K562 (cell line): ENCODE measurements at regions not wholly inside any gene's neighbourhood (a gene's known extent, or its start where the extent isn't known, plus 50 kb on each side); places are given as distances from the start of the nearest gene placed in this dataset.

Experiments
- ATAC-seq: fragments of 200-7000 bp; cut with Tn5 transposase; 3 replicates; pipeline ENCODE4 v1.9.1; 2020; ENCODE audit warnings: moderate library complexity
- BruUV-seq: library from RNA; stranded (reverse); fragments of 400-500 nt; replicated peaks from 2 replicates; lab custom pipeline; 2021; lab: Mats Ljungman, UMichigan
- CTCF ChIA-PET: fragments of 300-600 bp; formaldehyde crosslinking; extraction: SDS; loops from one replicate; lab custom pipeline; 2021; ENCODE audit warnings: low intra/inter-chr PET ratio; lab: Yijun Ruan, JAX
- POLR2A ChIA-PET: fragments of 300-600, 350-650 bp; sonication (Branson Sonifier 250); formaldehyde crosslinking; extraction: SDS; loops from one replicate; lab custom pipeline; 2021; ENCODE audit warnings: antibody characterized with exemption, inconsistent platforms; lab: Yijun Ruan, JAX
- DNase-seq, 4 experiments: peaks; one replicate each; pipeline versions ENCODE4 v3.0.0 to v3.0.0-alpha.2; 2011 to 2018; ENCODE audit warnings: low spot score in 3 of 4, mixed read lengths in 3 of 4; ENCODE audit errors: extremely low read depth in 1 of 4
- FAIRE-seq: peaks from 2 replicates; lab custom pipeline; 2011; peaks lifted over from hg19 to GRCh38; lab: Jason Lieb, UNC
- H2AFZ ChIP-seq: 2 replicates; pipeline ENCODE4 v1.6.0; 2011; ENCODE audit warnings: low read depth, low read length, control low read depth, inconsistent platforms
- H3K27ac ChIP-seq: fragments of 200-600 bp; 3 replicates; pipeline ENCODE4 v1.8.0; 2011; ENCODE audit warnings: low read depth, mild to moderate bottlenecking, control low read depth, inconsistent platforms, low read length, moderate library complexity, mixed read lengths; ENCODE audit errors: extremely low read depth
- H3K27me3 ChIP-seq, 2 experiments: fragments of 300-600 bp in 1 of 2; 2 replicates in 1 of 2; 3 replicates in 1 of 2; pipeline versions ENCODE4 v1.6.0 to v1.8.0; 2011; ENCODE audit warnings: inconsistent platforms in 2 of 2, low read length in 2 of 2, mild to moderate bottlenecking in 1 of 2, mixed read lengths in 1 of 2, moderate library complexity in 1 of 2; ENCODE audit not compliant: control insufficient read depth in 2 of 2, insufficient read depth in 2 of 2
- H3K36me3 ChIP-seq: fragments of 300-600 bp; 3 replicates; pipeline ENCODE4 v1.8.0; 2011; ENCODE audit warnings: mild to moderate bottlenecking, low read length, inconsistent platforms; ENCODE audit not compliant: control insufficient read depth, insufficient read depth
- H3K4me1 ChIP-seq, 2 experiments: fragments of 200-600 bp in 1 of 2; replicated peaks in 1 of 2; 2 replicates in 1 of 2; 3 replicates in 1 of 2; pipeline versions ENCODE4 v1.5.1 to v1.8.0; 2011; ENCODE audit warnings: inconsistent platforms in 2 of 2, low read length in 2 of 2, mild to moderate bottlenecking in 1 of 2, mixed read lengths in 1 of 2, moderate library complexity in 1 of 2; ENCODE audit not compliant: control insufficient read depth in 2 of 2, insufficient read depth in 2 of 2
- H3K4me2 ChIP-seq: 2 replicates; pipeline ENCODE4 v1.6.1; 2011; ENCODE audit warnings: low read length, control low read depth, inconsistent platforms, mixed read lengths; ENCODE audit not compliant: insufficient read depth
- H3K4me3 ChIP-seq: fragments of 200-600 bp; sonication (generic), shearing (Covaris generic); 2 replicates; pipeline ENCODE4 v1.5.1; 2016; ENCODE audit warnings: control low read depth, inconsistent platforms
- H3K79me2 ChIP-seq: fragments of 200-600 bp; 3 replicates; pipeline ENCODE4 v1.8.0; 2011; ENCODE audit warnings: low read length, inconsistent platforms; ENCODE audit not compliant: control insufficient read depth, insufficient read depth
- H3K9ac ChIP-seq, 2 experiments: 2 replicates each; pipeline versions ENCODE4 v1.6.0 to v1.6.1; 2011; ENCODE audit warnings: low read depth in 2 of 2, low read length in 2 of 2, control low read depth in 1 of 2, inconsistent platforms in 1 of 2, mild to moderate bottlenecking in 1 of 2, mixed read lengths in 1 of 2; ENCODE audit not compliant: insufficient read depth in 1 of 2
- H3K9me1 ChIP-seq: one replicate; pipeline ENCODE4 v1.6.0; 2011; ENCODE audit warnings: inconsistent platforms, mild to moderate bottlenecking, low read length, moderate library complexity; ENCODE audit not compliant: control insufficient read depth, insufficient read depth
- H3K9me3 ChIP-seq: replicated peaks from 2 replicates; pipeline ENCODE4 v1.5.1; 2011; ENCODE audit warnings: low read depth, low read length, inconsistent platforms; ENCODE audit not compliant: control insufficient read depth, insufficient read depth
- H4K20me1 ChIP-seq: replicated peaks from 2 replicates; pipeline ENCODE4 v1.6.1; 2011; ENCODE audit warnings: low read length, inconsistent platforms, mixed read lengths; ENCODE audit not compliant: control insufficient read depth, insufficient read depth
- MEIS2 ChIP-seq: fragments of 450-650 bp; IDR thresholded peaks from 2 replicates; pipeline ENCODE4 v1.6.1; 2014; ENCODE audit warnings: mild to moderate bottlenecking; ENCODE audit not compliant: partially characterized antibody
- TFE3 ChIP-seq: fragments of 450-650 bp; formaldehyde crosslinking; IDR thresholded peaks from 2 replicates; pipeline ENCODE4 v1.4.0; 2020; ENCODE audit warnings: mild to moderate bottlenecking, mixed read lengths
- ZNF134 ChIP-seq: fragments of 250-450 bp; sonication (Bioruptor Pico); conservative IDR thresholded peaks from 2 replicates; pipeline ENCODE4 v1.4.0; 2020
- WGBS: fragments of 100-300 bp; shearing (Covaris generic); methylation state at CpG from one replicate; pipeline ENCODE4 v1.1.6; 2016; ENCODE audit warnings: low coverage, mixed read lengths; ENCODE audit not compliant: insufficient coverage; ENCODE audit errors: missing lambda C conversion rate; 5-methylcytosine and 5-hydroxymethylcytosine counted together
- in situ Hi-C: fragments of 300-500 bp; cut with MboI; formaldehyde crosslinking; loops from 4 replicates; pipeline ENCODE4 v1.15.0; 2018; ENCODE audit warnings: inconsistent platforms, mixed read lengths
- intact Hi-C: fragments of 100-400 bp; cut with micrococcal nuclease; formaldehyde crosslinking; loops from 2 replicates; pipeline ENCODE4 v1.14.2; 2022

- FAIRE-seq, result no peak
- POLR2A ChIA-PET, result no interaction called here
- no peak for ATAC-seq
These were observed 1038.3 kb downstream of the CDH11 start for GRCh38 chr16:64083428-64084129.

More at GRCh38 chr16:64083428-64084129, 1038.3 kb downstream of the CDH11 start:
- Histone ChIP-seq H2AFZ (no peak overlapping the region), H4K20me1 (no peaks in the 10 kb centered on the region), H3K9me3 (no peaks in the 10 kb centered on the region), H3K4me3 (no peak overlapping the region), H3K4me2 (no peak overlapping the region), H3K27me3 (no peaks in the 10 kb centered on the region), H3K4me1 (no peaks in the 10 kb centered on the region), H3K9ac (no peak overlapping the region), H3K9me1 (no peaks in the 10 kb centered on the region), H3K79me2 (no peaks in the 10 kb centered on the region), H3K27ac (no peak overlapping the region), H3K36me3 (no peaks in the 10 kb centered on the region)
- BruUV-seq, result no TSS peak
- intact Hi-C loops, result no loop called here
- peak; percentile 79 for TF ChIP-seq ZNF134 (CRISPR knock-in tag)
- no peak for TF ChIP-seq MEIS2
- TF ChIP-seq TFE3 (CRISPR knock-in tag), result peak; percentile 82
- CTCF ChIA-PET, result no interaction called here
- in situ Hi-C loops, result no loop called here
- WGBS, result 2% methylated on average over 4 of the region's 4 CpGs
- DNase-seq, result no peak
